NB4 (cell line): ENCODE measurements at regions not wholly inside any gene's neighbourhood (a gene's known extent, or its start where the extent isn't known, plus 50 kb on each side); places are given as distances from the start of the nearest gene placed in this dataset.
"Not testable (repeated sequence)": the region's sequence is repeated elsewhere in the genome, so short reads cannot be mapped to it uniquely, and the experiment has no call there.

Experiments used
- POLR2A ChIP-seq: IDR thresholded peaks from 2 replicates; pipeline ENCODE4 v1.6.1; 2011; ENCODE audit warnings: mild to moderate bottlenecking; ENCODE audit not compliant: insufficient read length; ENCODE audit errors: extremely low read depth
- TF ChIP-seq, protein P1 (sequence below): IDR thresholded peaks from one replicate; pipeline ENCODE4 v1.5.1; 2012; ENCODE audit warnings: low read depth, low read length

DNA sequence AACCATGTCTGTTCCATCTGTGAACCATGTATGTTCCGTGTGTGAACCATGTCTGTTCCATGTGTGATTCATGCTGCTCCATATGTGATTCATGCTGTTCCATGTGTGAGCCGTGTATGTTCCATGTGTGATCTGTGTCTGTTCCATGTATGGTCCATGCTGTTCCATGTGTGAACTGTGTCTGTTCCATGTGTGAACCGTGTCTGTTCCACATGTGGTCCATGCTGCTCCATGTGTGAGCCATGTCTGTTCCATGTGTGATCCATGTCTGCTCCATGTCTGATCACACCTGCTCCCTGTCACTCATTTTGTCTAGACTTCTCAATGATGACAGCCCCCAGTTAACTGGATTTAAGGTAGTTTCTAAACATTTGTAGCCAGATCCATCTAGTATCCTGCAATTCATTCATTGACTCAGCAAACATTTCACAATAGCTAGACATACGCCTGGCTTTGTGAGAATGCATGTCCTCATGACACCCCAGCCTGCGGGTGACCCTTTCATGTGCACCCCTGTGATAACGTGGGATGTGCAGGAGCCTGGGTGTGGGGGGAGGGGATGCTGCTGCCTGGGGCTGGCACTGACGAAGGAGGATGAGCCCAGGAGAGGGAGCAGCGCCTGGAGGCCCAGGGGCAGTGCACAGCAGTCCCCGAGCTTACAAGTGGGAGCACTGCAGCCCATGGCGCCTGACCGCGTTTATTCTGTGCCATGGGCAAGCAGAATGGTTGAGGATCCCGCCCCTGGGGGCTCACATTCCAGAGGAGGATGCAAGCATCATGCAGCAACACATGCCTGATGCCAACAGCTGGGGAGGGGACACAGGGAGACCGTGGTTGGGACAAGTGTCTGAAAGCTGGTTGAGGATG is 74.1 kb upstream of the METTL9 start:
- TF ChIP-seq, protein P1, sequence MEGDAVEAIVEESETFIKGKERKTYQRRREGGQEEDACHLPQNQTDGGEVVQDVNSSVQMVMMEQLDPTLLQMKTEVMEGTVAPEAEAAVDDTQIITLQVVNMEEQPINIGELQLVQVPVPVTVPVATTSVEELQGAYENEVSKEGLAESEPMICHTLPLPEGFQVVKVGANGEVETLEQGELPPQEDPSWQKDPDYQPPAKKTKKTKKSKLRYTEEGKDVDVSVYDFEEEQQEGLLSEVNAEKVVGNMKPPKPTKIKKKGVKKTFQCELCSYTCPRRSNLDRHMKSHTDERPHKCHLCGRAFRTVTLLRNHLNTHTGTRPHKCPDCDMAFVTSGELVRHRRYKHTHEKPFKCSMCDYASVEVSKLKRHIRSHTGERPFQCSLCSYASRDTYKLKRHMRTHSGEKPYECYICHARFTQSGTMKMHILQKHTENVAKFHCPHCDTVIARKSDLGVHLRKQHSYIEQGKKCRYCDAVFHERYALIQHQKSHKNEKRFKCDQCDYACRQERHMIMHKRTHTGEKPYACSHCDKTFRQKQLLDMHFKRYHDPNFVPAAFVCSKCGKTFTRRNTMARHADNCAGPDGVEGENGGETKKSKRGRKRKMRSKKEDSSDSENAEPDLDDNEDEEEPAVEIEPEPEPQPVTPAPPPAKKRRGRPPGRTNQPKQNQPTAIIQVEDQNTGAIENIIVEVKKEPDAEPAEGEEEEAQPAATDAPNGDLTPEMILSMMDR = not testable (repeated sequence)
- TF ChIP-seq POLR2A = not testable (repeated sequence)
